PC-9 (cell line): ENCODE measurements at regions not wholly inside any gene's neighbourhood (a gene's known extent, or its start where the extent isn't known, plus 50 kb on each side); places are given as distances from the start of the nearest gene placed in this dataset.

Experiments
- EZH2 ChIP-seq: fragments of 200-600 bp; sonication (generic); IDR thresholded peaks from 2 replicates; pipeline ENCODE4 v1.8.0; 2017; ENCODE audit warnings: antibody characterized with exemption, low read depth
- TF ChIP-seq, protein P1 (sequence below): fragments of 200-600 bp; sonication (generic); conservative IDR thresholded peaks from 2 replicates; pipeline ENCODE4 v1.6.1; 2017; ENCODE audit warnings: mixed run types, antibody characterized with exemption, mild to moderate bottlenecking, moderate library complexity

- TF ChIP-seq, protein P1, sequence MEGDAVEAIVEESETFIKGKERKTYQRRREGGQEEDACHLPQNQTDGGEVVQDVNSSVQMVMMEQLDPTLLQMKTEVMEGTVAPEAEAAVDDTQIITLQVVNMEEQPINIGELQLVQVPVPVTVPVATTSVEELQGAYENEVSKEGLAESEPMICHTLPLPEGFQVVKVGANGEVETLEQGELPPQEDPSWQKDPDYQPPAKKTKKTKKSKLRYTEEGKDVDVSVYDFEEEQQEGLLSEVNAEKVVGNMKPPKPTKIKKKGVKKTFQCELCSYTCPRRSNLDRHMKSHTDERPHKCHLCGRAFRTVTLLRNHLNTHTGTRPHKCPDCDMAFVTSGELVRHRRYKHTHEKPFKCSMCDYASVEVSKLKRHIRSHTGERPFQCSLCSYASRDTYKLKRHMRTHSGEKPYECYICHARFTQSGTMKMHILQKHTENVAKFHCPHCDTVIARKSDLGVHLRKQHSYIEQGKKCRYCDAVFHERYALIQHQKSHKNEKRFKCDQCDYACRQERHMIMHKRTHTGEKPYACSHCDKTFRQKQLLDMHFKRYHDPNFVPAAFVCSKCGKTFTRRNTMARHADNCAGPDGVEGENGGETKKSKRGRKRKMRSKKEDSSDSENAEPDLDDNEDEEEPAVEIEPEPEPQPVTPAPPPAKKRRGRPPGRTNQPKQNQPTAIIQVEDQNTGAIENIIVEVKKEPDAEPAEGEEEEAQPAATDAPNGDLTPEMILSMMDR, result no peak
- TF ChIP-seq EZH2, result no peak
These were observed 157.5 kb upstream of the AHI1 start for GRCh38 chr6:135655055-135655454.
